WI38 (cell line): ENCODE measurements at regions not wholly inside any gene's neighbourhood (a gene's known extent, or its start where the extent isn't known, plus 50 kb on each side); places are given as distances from the start of the nearest gene placed in this dataset.

Source experiments
- H3K4me3 ChIP-seq: 2 replicates; pipeline ENCODE4 v1.5.1; 2011; ENCODE audit warnings: low read depth, mild to moderate bottlenecking, control low read depth, low read length
- CTCF ChIP-seq: IDR thresholded peaks from 2 replicates; pipeline ENCODE4 v1.5.1; 2012; ENCODE audit warnings: low read depth, mild to moderate bottlenecking, control low read depth, low read length

GRCh38 chr12:127077262-127078045, 1189.5 kb upstream of the TMEM132C start:
- TF ChIP-seq CTCF, result no peak
- no peak overlapping the region for H3K4me3 ChIP-seq

GRCh38 chr12:127078577-127079350, 1188.2 kb upstream of the TMEM132C start:
- no peak for TF ChIP-seq CTCF

GRCh38 chr12:127079636-127080035, 1187.3 kb upstream of the TMEM132C start:
- no peak overlapping the region for H3K4me3 ChIP-seq
- TF ChIP-seq CTCF, result no peak

More at GRCh38 chr12:127078577-127079350, 1188.2 kb upstream of the TMEM132C start:
- H3K4me3 ChIP-seq, result no peak overlapping the region

GRCh38 chr12:127081058-127081457, 1185.9 kb upstream of the TMEM132C start:
- no peak overlapping the region for H3K4me3 ChIP-seq
- TF ChIP-seq CTCF, result no peak

GRCh38 chr12:127083008-127083949, 1183.7 kb upstream of the TMEM132C start:
- peak overlapping the region; percentile 45 for H3K4me3 ChIP-seq
- no peak for TF ChIP-seq CTCF

GRCh38 chr12:127101076-127101475, 1165.9 kb upstream of the TMEM132C start:
- no peak overlapping the region for H3K4me3 ChIP-seq
- no peak for TF ChIP-seq CTCF
